Esophagus squamous epithelium (tissue), 5 donors: ENCODE measurements at regions not wholly inside any gene's neighbourhood (a gene's known extent, or its start where the extent isn't known, plus 50 kb on each side); places are given as distances from the start of the nearest gene placed in this dataset.

Experiments used
- DNase-seq: peaks from one replicate; lab custom pipeline; 2025; lab: John Stamatoyannopoulos, UW
- H3K27ac ChIP-seq, 4 donors: fragments of 200-600 bp; sonication (generic); one replicate each; pipeline ENCODE4 v1.5.1; 2016 to 2019; ENCODE audit warnings: mild to moderate bottlenecking in 1 of 4
- H3K27me3 ChIP-seq, 4 donors: fragments of 200-600 bp; sonication (generic); 1 replicate in 3 of 4; 2 replicates in 1 of 4; pipeline versions ENCODE4 v1.5.1 to v1.6.0; 2017 to 2021; ENCODE audit warnings: antibody characterized with exemption in 1 of 4
- H3K36me3 ChIP-seq, 3 donors: fragments of 200-600 bp; sonication (generic); one replicate each; pipeline ENCODE4 v1.5.1; 2016 to 2019
- H3K4me1 ChIP-seq, 3 donors: fragments of 200-600 bp; sonication (generic); one replicate each; pipeline ENCODE4 v1.5.1; 2017 to 2019
- H3K4me3 ChIP-seq, 4 donors: fragments of 200-600 bp; sonication (generic); 1 replicate in 3 of 4; 2 replicates in 1 of 4; pipeline ENCODE4 v1.5.1; 2016 to 2019; ENCODE audit warnings: mild to moderate bottlenecking in 2 of 4, moderate library complexity in 1 of 4
- H3K9me3 ChIP-seq, 3 donors: fragments of 200-600 bp; sonication (generic); one replicate each; pipeline ENCODE4 v1.5.1; 2016 to 2019
- POLR2A ChIP-seq, 4 donors: fragments of 450-650 bp; IDR thresholded peaks; one replicate each; pipeline ENCODE4 v1.6.1; 2017; ENCODE audit warnings: antibody characterized with exemption in 4 of 4, mild to moderate bottlenecking in 4 of 4, moderate library complexity in 3 of 4
- WGBS, 2 donors: methylation state at CpG; one replicate each; pipeline ENCODE4 v1.1.5; 2018; 5-methylcytosine and 5-hydroxymethylcytosine counted together
- intact Hi-C: fragments of 100-400 bp; cut with DNase I; formaldehyde crosslinking; loops from one replicate; pipeline ENCODE4 v1.15.0; 2022
- small RNA-seq, 4 donors: library from RNA; depleted of rRNA; stranded (forward); fragments of <200 nt; gene quantifications; one replicate each; pipeline ENCODE3, GENCODE V24; 2016
- TF ChIP-seq, protein P1 (sequence below), 6 experiments: fragments of 450-650 bp in 4 of 6; fragments of 200-600 bp in 2 of 6; sonication (generic) in 2 of 6; IDR thresholded peaks; one replicate each; pipeline ENCODE4 v1.5.1; 2016 to 2019; ENCODE audit warnings: antibody characterized with exemption in 6 of 6, mild to moderate bottlenecking in 4 of 6, moderate library complexity in 4 of 6
- donor health status: DM: yes; HTN: yes; CAD: no.

- intact Hi-C loops, result no loop called here
- Histone ChIP-seq H3K36me3 (no peaks in the 10 kb centered on the region), H3K9me3 (peaks cover 0 to 10% (median 0%) of the 10 kb centered on the region in 3 donors), H3K4me1 (no peaks in the 10 kb centered on the region), H3K27me3 (no peaks in the 10 kb centered on the region), H3K27ac (no peak overlapping the region), H3K4me3 (no peak overlapping the region)
- TF ChIP-seq POLR2A (IDR thresholded peaks at IDR 0.05), result no peak
- TF ChIP-seq, protein P1, sequence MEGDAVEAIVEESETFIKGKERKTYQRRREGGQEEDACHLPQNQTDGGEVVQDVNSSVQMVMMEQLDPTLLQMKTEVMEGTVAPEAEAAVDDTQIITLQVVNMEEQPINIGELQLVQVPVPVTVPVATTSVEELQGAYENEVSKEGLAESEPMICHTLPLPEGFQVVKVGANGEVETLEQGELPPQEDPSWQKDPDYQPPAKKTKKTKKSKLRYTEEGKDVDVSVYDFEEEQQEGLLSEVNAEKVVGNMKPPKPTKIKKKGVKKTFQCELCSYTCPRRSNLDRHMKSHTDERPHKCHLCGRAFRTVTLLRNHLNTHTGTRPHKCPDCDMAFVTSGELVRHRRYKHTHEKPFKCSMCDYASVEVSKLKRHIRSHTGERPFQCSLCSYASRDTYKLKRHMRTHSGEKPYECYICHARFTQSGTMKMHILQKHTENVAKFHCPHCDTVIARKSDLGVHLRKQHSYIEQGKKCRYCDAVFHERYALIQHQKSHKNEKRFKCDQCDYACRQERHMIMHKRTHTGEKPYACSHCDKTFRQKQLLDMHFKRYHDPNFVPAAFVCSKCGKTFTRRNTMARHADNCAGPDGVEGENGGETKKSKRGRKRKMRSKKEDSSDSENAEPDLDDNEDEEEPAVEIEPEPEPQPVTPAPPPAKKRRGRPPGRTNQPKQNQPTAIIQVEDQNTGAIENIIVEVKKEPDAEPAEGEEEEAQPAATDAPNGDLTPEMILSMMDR (IDR thresholded peaks at IDR 0.05), result no peak
- WGBS, 2 donors, result 89 to 94% methylated on average over 3 of the region's 3 CpGs
- DNase-seq, result no peak
Observed at GRCh38 chr3:163129287-163129686, 1632.7 kb downstream of the OTOL1 start.

DNA sequence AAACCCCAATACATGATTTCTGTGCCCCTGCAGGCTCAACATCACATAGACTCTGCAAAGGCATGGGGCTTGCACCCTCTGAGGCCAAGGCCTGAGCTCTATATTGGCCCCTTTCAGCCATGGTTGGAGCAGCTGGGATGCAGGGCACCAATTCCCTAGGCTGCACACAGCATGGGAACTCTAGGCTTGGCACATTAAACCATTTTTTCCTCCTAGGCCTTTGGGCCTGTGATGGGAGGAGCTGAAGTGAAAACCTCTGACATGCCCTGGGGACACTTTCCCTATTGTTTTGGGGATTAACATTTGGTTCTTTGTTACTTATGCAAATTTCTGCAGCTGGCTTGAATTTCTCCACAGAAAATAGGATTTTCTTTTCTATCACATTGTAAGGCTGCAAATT is 1629.5 kb downstream of the OTOL1 start:
- intact Hi-C loops, result no loop called here
- H3K9me3 ChIP-seq, result peaks cover 0 to 10% (median 0%) of the 10 kb centered on the region in 3 donors
- H3K4me3 ChIP-seq, result no peak overlapping the region
- H3K36me3 ChIP-seq, result no peaks in the 10 kb centered on the region
- H3K4me1 ChIP-seq, result no peaks in the 10 kb centered on the region
- no peaks in the 10 kb centered on the region for H3K27me3 ChIP-seq
- no peak for TF ChIP-seq POLR2A (IDR thresholded peaks at IDR 0.05)
- TF ChIP-seq, protein P1 (IDR thresholded peaks at IDR 0.05), result no peak
- no peak for DNase-seq
- no peak overlapping the region for H3K27ac ChIP-seq

Small RNA genes in the stretch of these regions (small RNA-seq; reads per million reads assigned to genes)
- gene MIR1263, result 0 reads per million in 4 donors
- gene RNU7-82P, result 0 reads per million in 4 donors
